Stomach (tissue), 8 donors: ENCODE measurements at regions not wholly inside any gene's neighbourhood (a gene's known extent, or its start where the extent isn't known, plus 50 kb on each side); places are given as distances from the start of the nearest gene placed in this dataset.
A peak's percentile ranks its signal among the peaks of the same experiment; 100 is the strongest.
"Not testable (repeated sequence)": the region's sequence is repeated elsewhere in the genome, so short reads cannot be mapped to it uniquely, and the experiment has no call there.

ENCODE experiments used
- DNase-seq, 2 donors: peaks; one replicate each; pipeline versions ENCODE4 v3.0.0 to v3.0.0-alpha.2; 2013 to 2019
- H3K27ac ChIP-seq, 5 donors: fragments of 200-600 bp in 4 of 5; sonication (generic) in 4 of 5; one replicate each; pipeline ENCODE4 v1.5.1; 2013 to 2019; ENCODE audit warnings: mild to moderate bottlenecking in 1 of 5, moderate library complexity in 1 of 5
- H3K27me3 ChIP-seq, 3 donors: fragments of 200-600 bp; sonication (generic); one replicate each; pipeline ENCODE4 v1.5.1; 2017 to 2019; ENCODE audit warnings: mixed run types in 1 of 3
- H3K36me3 ChIP-seq, 4 donors: fragments of 200-600 bp; sonication (generic); 1 replicate in 3 of 4; 2 replicates in 1 of 4; pipeline ENCODE4 v1.5.1; 2016 to 2019
- H3K4me1 ChIP-seq, 4 donors: fragments of 200-600 bp; sonication (generic); one replicate each; pipeline ENCODE4 v1.5.1; 2016 to 2019
- H3K4me3 ChIP-seq, 4 donors: fragments of 200-600 bp; sonication (generic) in 3 of 4; one replicate each; pipeline ENCODE4 v1.5.1; 2016 to 2019; ENCODE audit warnings: mild to moderate bottlenecking in 1 of 4
- H3K9me3 ChIP-seq, 4 donors: fragments of 200-600 bp; sonication (generic); one replicate each; pipeline ENCODE4 v1.5.1; 2016 to 2019
- WGBS, 5 donors: extraction: QIAGEN DNeasy Blood & Tissue Kit in 3 of 5; methylation state at CpG; one replicate each; pipeline versions ENCODE4 v1.1.5 to v1.1.7; 2013 to 2018; 5-methylcytosine and 5-hydroxymethylcytosine counted together
- intact Hi-C: fragments of 100-400 bp; cut with DNase I; formaldehyde crosslinking; loops from one replicate; pipeline ENCODE4 v1.15.1; 2023; ENCODE audit warnings: low total_unique reads
- donor health status: healthy with polysubstance abuse.
- donor health status: Bipolar disorder and iron deficiency.
- donor health status: healthy.

DNA sequence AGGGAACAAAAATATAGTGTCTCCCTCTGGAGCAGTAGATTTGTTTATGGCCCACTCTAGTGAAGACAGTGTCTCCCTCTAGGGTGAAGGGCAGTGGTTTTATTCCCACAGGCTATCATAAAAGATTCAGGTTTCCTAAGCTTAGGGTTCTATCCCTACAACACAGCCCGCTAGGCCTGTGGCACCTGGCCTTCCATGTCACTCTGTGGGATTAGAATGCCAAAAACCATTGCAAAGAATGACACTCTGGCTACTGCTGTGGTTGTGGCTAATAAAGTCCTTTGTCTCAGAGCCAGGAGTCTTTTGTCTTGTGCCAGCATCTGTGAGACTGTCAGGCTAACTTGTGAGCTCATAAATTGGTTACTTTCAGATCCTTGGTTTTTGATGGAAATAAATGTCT is 700.7 kb upstream of the DEFB115 start:
- intact Hi-C loops, H3K9me3 ChIP-seq, H3K36me3 ChIP-seq, H3K4me3 ChIP-seq, H3K27me3 ChIP-seq, DNase-seq, H3K27ac ChIP-seq, H3K4me1 ChIP-seq: not testable (repeated sequence)
- WGBS, 5 donors, result 45 to 88% (median 57%) methylated on average over 1 of the region's 1 CpG

DNA sequence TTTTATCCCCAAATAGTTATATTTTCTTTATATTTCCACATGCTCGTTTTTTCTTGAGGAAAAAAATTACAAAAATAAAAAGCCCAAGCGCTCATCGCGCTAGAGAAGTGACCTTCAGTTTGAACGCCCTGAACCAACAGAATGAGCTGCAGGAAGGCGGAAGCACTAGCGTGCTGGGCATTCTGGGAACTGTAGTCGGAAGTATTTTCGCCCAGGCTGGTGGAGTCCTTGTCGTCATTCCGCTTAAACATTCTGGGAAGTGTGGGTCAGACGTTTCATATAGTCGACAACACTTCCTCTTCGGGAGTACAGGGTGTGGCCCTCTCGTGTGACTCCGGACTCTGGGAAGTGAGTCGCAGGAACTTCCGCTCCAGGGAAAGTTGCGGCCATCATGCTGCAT is 692.4 kb upstream of the DEFB115 start:
- H3K4me3 ChIP-seq, H3K27ac ChIP-seq, H3K36me3 ChIP-seq, intact Hi-C loops, H3K4me1 ChIP-seq, DNase-seq, H3K27me3 ChIP-seq: not testable (repeated sequence)
- 59 to 71% (median 69%) methylated on average over 11 to 19 of the region's 19 CpGs for WGBS, 5 donors
- H3K9me3 ChIP-seq, result peaks cover 0 to 12% (median 5%) of the 10 kb centered on the region in 4 donors

DNA sequence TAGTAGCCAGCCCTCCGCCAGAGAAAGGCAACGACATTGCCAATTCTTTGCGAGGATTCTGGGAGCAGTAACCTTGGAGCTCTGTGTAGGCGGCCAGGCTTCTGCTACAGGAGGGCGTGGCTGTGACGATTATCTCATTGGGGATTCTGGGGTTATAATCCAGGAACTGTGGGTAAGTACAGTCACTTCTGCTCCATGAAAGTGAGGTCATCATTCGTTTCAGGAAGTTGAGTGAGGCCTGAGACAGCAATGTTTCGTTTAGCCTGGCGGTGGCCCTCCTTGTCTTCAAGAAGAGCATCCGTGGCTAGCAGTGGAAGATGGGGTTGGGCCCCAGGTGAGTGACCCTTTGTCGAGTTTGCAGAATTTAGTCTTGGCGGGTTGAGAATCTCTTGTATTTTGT is 687.6 kb upstream of the DEFB115 start:
- intact Hi-C loops, result not testable (repeated sequence)
- H3K9me3 ChIP-seq, result peaks cover 0 to 11% (median 3%) of the 10 kb centered on the region in 4 donors
- 83 to 96% (median 90%) methylated on average over 8 to 10 of the region's 12 CpGs for WGBS, 5 donors

DNA sequence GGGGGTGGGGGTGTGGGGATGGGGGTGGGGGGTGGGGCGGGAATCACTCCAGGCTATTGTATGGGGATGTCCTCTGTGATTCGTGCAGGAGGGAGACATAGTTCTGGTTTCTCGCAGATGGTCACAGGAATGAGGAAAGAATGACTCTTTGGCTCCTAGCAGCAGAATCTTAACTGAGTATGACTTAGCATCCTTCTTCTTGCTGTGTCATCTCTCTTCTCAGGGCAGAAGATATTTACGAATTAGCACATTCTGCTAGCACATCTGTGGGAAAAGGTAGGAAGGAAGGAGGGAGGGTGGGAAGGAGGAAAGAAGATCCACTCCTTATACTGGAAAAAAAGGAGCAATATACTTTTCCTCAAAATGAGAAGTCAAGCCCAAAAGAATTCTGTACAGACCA is 686.8 kb upstream of the DEFB115 start:
- H3K4me1 ChIP-seq, H3K9me3 ChIP-seq, intact Hi-C loops, DNase-seq, H3K27ac ChIP-seq, H3K4me3 ChIP-seq, H3K27me3 ChIP-seq, H3K36me3 ChIP-seq: not testable (repeated sequence)
- 65 to 85% (median 73%) methylated on average over 4 of the region's 4 CpGs for WGBS, 5 donors

More for the DNA sequence above, 687.6 kb upstream of the DEFB115 start:
- DNase-seq, H3K27me3 ChIP-seq, H3K36me3 ChIP-seq, H3K4me3 ChIP-seq, H3K4me1 ChIP-seq, H3K27ac ChIP-seq: not testable (repeated sequence)

DNA sequence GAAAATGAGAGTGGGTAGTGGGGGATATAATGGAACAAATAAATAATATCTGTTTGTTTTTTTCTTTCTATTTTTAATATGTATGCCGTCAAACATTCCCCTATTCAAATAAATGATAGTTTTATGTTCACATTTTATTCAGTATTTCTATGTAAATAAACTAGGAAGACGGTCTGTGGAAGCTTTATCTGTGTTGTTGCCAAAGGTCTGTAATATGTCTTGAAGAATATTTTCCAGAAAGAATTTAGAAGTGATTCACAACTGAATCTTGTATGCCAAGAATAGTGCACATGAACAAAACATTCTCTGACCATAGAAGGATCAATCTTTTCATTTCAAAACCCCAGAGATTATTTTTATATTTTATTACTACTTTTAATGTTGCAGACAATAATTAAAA is 683.1 kb upstream of the DEFB115 start:
- DNase-seq, H3K9me3 ChIP-seq, H3K36me3 ChIP-seq, intact Hi-C loops, H3K4me3 ChIP-seq, H3K27me3 ChIP-seq, H3K4me1 ChIP-seq, H3K27ac ChIP-seq: not testable (repeated sequence)
- WGBS, 5 donors, result 50 to 85% (median 53%) methylated on average over 2 of the region's 2 CpGs

DNA sequence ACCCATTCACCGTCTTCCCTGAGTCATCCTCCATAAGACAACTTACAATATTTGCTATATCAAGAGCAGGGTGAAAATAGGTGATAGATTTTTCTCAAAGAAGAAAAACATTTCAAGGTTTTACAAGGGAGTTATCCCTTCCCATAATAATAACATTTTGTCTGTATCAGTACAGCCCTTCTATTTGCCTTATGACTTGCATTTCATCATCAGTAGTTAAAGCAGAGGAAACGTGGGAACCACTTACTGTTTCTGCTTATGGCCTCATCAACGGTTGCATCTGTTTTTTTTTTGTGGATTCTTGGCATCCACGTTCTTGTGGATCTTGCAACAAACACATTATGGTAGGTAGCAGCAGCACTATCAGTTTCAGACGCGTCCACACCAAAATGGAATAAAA is 678.4 kb upstream of the DEFB115 start:
- H3K4me1 ChIP-seq, H3K9me3 ChIP-seq, H3K36me3 ChIP-seq, DNase-seq, intact Hi-C loops, H3K27me3 ChIP-seq: not testable (repeated sequence)
- WGBS, 5 donors, result 24 to 65% (median 56%) methylated on average over 4 to 6 of the region's 6 CpGs
- H3K27ac ChIP-seq, result peak overlapping the region in 1 of 5 donors; percentile 77
- peak overlapping the region in 2 of 4 donors; percentile 41 to 48 for H3K4me3 ChIP-seq

DNA sequence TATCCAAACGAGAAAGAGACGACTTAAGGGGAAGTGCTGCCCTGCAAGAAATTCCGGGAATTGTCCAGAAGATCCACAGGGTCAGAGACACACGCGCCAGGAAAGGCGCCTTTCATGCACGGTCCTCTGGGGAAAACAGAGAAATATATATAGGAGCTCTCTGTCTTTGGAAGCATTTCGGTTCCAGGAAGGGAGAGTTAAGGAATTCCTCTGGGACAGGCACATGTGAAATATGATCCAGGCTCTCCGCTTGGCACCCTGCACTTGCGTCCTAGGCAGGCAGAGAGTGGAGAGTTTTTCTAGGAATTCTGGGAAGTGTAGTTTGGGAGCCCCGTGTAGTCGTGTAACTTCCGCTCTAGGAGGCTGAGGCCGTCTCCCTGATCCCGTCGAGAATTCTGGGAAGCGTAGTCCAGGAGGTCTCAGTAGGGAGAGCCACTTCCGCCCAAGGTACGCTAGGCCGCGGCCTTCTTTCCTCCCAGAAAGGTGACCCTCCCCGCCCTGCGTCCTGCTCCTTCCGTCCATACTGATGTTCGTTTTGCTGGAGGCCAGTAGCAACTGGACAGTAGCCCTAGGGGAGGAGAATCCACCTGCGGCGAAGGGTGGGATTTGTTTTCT is 677.5 kb upstream of the DEFB115 start:
- peak overlapping the region in 3 of 4 donors; percentile 31 to 48 (median 41) for H3K4me3 ChIP-seq
- intact Hi-C loops, H3K9me3 ChIP-seq, H3K27me3 ChIP-seq, H3K4me1 ChIP-seq, H3K36me3 ChIP-seq: not testable (repeated sequence)
- H3K27ac ChIP-seq, result peak overlapping the region in 3 of 5 donors; percentile 52 to 77 (median 60)
- peak; percentile 29 to 77 for DNase-seq
- WGBS, 5 donors, result 10 to 26% (median 16%) methylated on average over 23 to 27 of the region's 27 CpGs

DNA sequence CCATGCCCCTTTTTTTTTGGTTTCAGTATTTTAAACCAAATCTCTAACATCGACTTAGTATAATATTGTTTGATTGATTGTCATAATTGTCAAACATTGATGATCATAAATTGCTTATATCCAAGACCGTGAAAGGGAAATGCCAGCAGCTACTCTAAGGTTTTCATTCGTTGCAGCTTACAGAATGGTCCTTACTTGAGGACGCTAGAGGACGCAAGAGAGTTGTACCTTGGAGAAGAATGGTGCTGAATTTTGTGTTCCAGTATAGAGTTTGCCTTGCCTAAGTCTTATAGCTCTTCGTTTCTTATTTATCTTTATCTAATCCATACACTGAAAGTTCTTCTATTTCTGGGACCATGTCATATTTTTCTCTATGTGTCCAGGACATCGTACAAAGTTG is 675.6 kb upstream of the DEFB115 start:
- WGBS, 5 donors, result 35 to 53% (median 46%) methylated on average over 7 of the region's 7 CpGs
- DNase-seq, intact Hi-C loops, H3K36me3 ChIP-seq, H3K4me3 ChIP-seq, H3K9me3 ChIP-seq, H3K27ac ChIP-seq: not testable (repeated sequence)
- Histone ChIP-seq H3K27me3 (peaks cover 0 to 19% (median 0%) of the 10 kb centered on the region in 3 donors), H3K4me1 (peaks cover 0 to 17% (median 2%) of the 10 kb centered on the region in 4 donors)

DNA sequence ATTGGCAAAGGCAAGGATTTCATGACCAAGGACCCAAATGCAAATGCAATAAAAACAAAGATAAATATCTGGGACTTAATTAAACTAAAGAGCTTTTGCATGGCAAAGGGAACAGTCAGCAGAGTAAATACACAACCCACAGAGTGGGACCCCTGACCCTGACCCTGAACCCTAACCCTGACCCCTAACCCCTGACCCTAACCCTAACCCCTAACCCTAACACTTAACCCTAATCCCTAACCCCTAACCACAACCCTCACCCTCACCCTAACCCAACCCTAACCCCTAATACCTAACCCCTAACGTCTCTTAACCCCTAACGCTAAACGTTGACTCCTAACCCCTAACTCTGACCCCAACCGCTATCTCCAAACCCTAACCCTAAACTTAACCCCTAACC is 673.1 kb upstream of the DEFB115 start:
- H3K27ac ChIP-seq, H3K36me3 ChIP-seq, DNase-seq, H3K9me3 ChIP-seq, H3K4me3 ChIP-seq, intact Hi-C loops: not testable (repeated sequence)
- Histone ChIP-seq H3K4me1 (peaks cover 0 to 14% (median 2%) of the 10 kb centered on the region in 4 donors), H3K27me3 (peaks cover 0 to 19% (median 0%) of the 10 kb centered on the region in 3 donors)
- WGBS, 5 donors, result 61 to 87% (median 74%) methylated on average over 4 of the region's 4 CpGs
